Stimulated activated naive CD8-positive, alpha-beta T cell treated with anti-CD3 and anti-CD28 coated beads, Interleukin-15, amount 100 ng/mL, for 72 hours (primary cell): ENCODE measurements at regions not wholly inside any gene's neighbourhood (a gene's known extent, or its start where the extent isn't known, plus 50 kb on each side); places are given as distances from the start of the nearest gene placed in this dataset.
A peak's percentile ranks its signal among the peaks of the same experiment; 100 is the strongest.

ENCODE experiments used
- ATAC-seq: fragments of 150-1000 bp; cut with Tn5 transposase; 2 replicates; pipeline ENCODE4 v1.10.0; 2021; ENCODE audit warnings: mild to moderate bottlenecking, moderate library complexity
- DNase-seq, 2 donors: peaks; one replicate each; pipeline ENCODE4 v3.0.0; 2021 to 2022
- H3K27ac Mint-ChIP-seq, 2 donors: one replicate each; pipeline ENCODE4 v1.8.0; 2022; ENCODE audit warnings: mild to moderate bottlenecking in 2 of 2, mixed read lengths in 2 of 2, moderate library complexity in 2 of 2
- H3K27me3 Mint-ChIP-seq: one replicate; pipeline ENCODE4 v1.8.0; 2022; ENCODE audit warnings: mixed read lengths
- H3K4me1 Mint-ChIP-seq: one replicate; pipeline ENCODE4 v1.8.0; 2022; ENCODE audit warnings: mild to moderate bottlenecking, mixed read lengths
- H3K4me3 Mint-ChIP-seq, 2 donors: one replicate each; pipeline ENCODE4 v1.8.0; 2022; ENCODE audit warnings: mild to moderate bottlenecking in 2 of 2, mixed read lengths in 2 of 2, moderate library complexity in 1 of 2
- H3K9me3 Mint-ChIP-seq, 2 donors: one replicate each; pipeline ENCODE4 v1.8.0; 2022; ENCODE audit warnings: mixed read lengths in 2 of 2

- no peak for DNase-seq
- Mint-ChIP-seq H3K4me3 (no peak overlapping the region), H3K27ac (no peak overlapping the region), H3K9me3 (no peaks in the 10 kb centered on the region), H3K27me3 (no peaks in the 10 kb centered on the region), H3K4me1 (peaks cover 15% of the 10 kb centered on the region)
- ATAC-seq, result no peak
Observed at GRCh38 chr3:112744106-112744505, 102.6 kb downstream of the CD200R1L start.

GRCh38 chr3:112742934-112743333, 102.0 kb upstream of the CCDC80 start:
- H3K4me3 Mint-ChIP-seq, result no peak overlapping the region

GRCh38 chr3:112741983-112742382, 101.0 kb upstream of the CCDC80 start:
- H3K9me3 Mint-ChIP-seq, result no peaks in the 10 kb centered on the region
- ATAC-seq (no peak), DNase-seq (no peak)
- H3K27me3 Mint-ChIP-seq, result no peaks in the 10 kb centered on the region
- peaks cover 20% of the 10 kb centered on the region for H3K4me1 Mint-ChIP-seq
- H3K4me3 Mint-ChIP-seq, result no peak overlapping the region
- no peak overlapping the region for H3K27ac Mint-ChIP-seq

More at GRCh38 chr3:112742934-112743333, 102.0 kb upstream of the CCDC80 start:
- no peaks in the 10 kb centered on the region for H3K9me3 Mint-ChIP-seq
- no peak overlapping the region for H3K27ac Mint-ChIP-seq
- DNase-seq (no peak), ATAC-seq (no peak)
- peaks cover 15% of the 10 kb centered on the region for H3K4me1 Mint-ChIP-seq
- no peaks in the 10 kb centered on the region for H3K27me3 Mint-ChIP-seq

GRCh38 chr3:112740835-112741234, 99.9 kb upstream of the CCDC80 start:
- ATAC-seq (no peak), DNase-seq (no peak)
- H3K27ac Mint-ChIP-seq, result no peak overlapping the region
- no peaks in the 10 kb centered on the region for H3K27me3 Mint-ChIP-seq
- H3K4me3 Mint-ChIP-seq, result no peak overlapping the region
- peaks cover 31% of the 10 kb centered on the region for H3K4me1 Mint-ChIP-seq
- no peaks in the 10 kb centered on the region for H3K9me3 Mint-ChIP-seq

GRCh38 chr3:112739252-112739965, 98.5 kb upstream of the CCDC80 start:
- no peak for DNase-seq
- no peak for ATAC-seq
- Mint-ChIP-seq H3K4me1 (peaks cover 37% of the 10 kb centered on the region), H3K9me3 (no peaks in the 10 kb centered on the region), H3K4me3 (no peak overlapping the region), H3K27ac (peak overlapping the region in 1 of 2 donors; percentile 67), H3K27me3 (no peaks in the 10 kb centered on the region)

- ATAC-seq (no peak), DNase-seq (no peak)
- no peak overlapping the region for H3K27ac Mint-ChIP-seq
- no peaks in the 10 kb centered on the region for H3K9me3 Mint-ChIP-seq
- H3K4me1 Mint-ChIP-seq, result peaks cover 37% of the 10 kb centered on the region
- H3K4me3 Mint-ChIP-seq, result no peak overlapping the region
- no peaks in the 10 kb centered on the region for H3K27me3 Mint-ChIP-seq
Observed at GRCh38 chr3:112738366-112738765, 97.4 kb upstream of the CCDC80 start.

- Mint-ChIP-seq H3K4me1 (peaks cover 37% of the 10 kb centered on the region), H3K27ac (no peak overlapping the region), H3K9me3 (no peaks in the 10 kb centered on the region), H3K27me3 (no peaks in the 10 kb centered on the region), H3K4me3 (peak overlapping the region in 1 of 2 donors; percentile 6)
- no peak for DNase-seq
- ATAC-seq, result peak; percentile 78
Observed at GRCh38 chr3:112736805-112737566, 96.0 kb upstream of the CCDC80 start.

GRCh38 chr3:112736386-112736785, 95.4 kb upstream of the CCDC80 start:
- Mint-ChIP-seq H3K27me3 (no peaks in the 10 kb centered on the region), H3K9me3 (no peaks in the 10 kb centered on the region), H3K27ac (no peak overlapping the region), H3K4me1 (peaks cover 37% of the 10 kb centered on the region), H3K4me3 (no peak overlapping the region)
- no peak for ATAC-seq
- no peak for DNase-seq

GRCh38 chr3:112735926-112736325, 95.0 kb upstream of the CCDC80 start:
- no peak for DNase-seq
- Mint-ChIP-seq H3K27ac (no peak overlapping the region), H3K4me1 (peaks cover 37% of the 10 kb centered on the region), H3K9me3 (no peaks in the 10 kb centered on the region), H3K27me3 (no peaks in the 10 kb centered on the region), H3K4me3 (no peak overlapping the region)
- no peak for ATAC-seq

- no peak overlapping the region for H3K27ac Mint-ChIP-seq
- H3K9me3 Mint-ChIP-seq, result no peaks in the 10 kb centered on the region
- H3K4me1 Mint-ChIP-seq, result peaks cover 28% of the 10 kb centered on the region
Observed at GRCh38 chr3:112734736-112735350, 93.9 kb upstream of the CCDC80 start.

GRCh38 chr3:112734171-112734570, 93.2 kb upstream of the CCDC80 start:
- ATAC-seq, result no peak
- Mint-ChIP-seq H3K27ac (no peak overlapping the region), H3K27me3 (no peaks in the 10 kb centered on the region), H3K4me3 (no peak overlapping the region), H3K9me3 (no peaks in the 10 kb centered on the region), H3K4me1 (peaks cover 22% of the 10 kb centered on the region)
- DNase-seq, result no peak

More at GRCh38 chr3:112734736-112735350, 93.9 kb upstream of the CCDC80 start:
- Mint-ChIP-seq H3K4me3 (no peak overlapping the region), H3K27me3 (no peaks in the 10 kb centered on the region)
- ATAC-seq, result peak; percentile 68
- peak; percentile 60 to 63 for DNase-seq

GRCh38 chr3:112730210-112730609, 89.3 kb upstream of the CCDC80 start:
- H3K27ac Mint-ChIP-seq, result no peak overlapping the region
- no peaks in the 10 kb centered on the region for H3K9me3 Mint-ChIP-seq
- H3K27me3 Mint-ChIP-seq, result no peaks in the 10 kb centered on the region
- H3K4me1 Mint-ChIP-seq, result peaks cover 5% of the 10 kb centered on the region
- DNase-seq (no peak), ATAC-seq (no peak)
- H3K4me3 Mint-ChIP-seq, result no peak overlapping the region

- Mint-ChIP-seq H3K9me3 (no peaks in the 10 kb centered on the region), H3K27me3 (peaks cover 18% of the 10 kb centered on the region), H3K27ac (no peak overlapping the region), H3K4me1 (no peaks in the 10 kb centered on the region), H3K4me3 (no peak overlapping the region)
- ATAC-seq (no peak), DNase-seq (no peak)
Observed at GRCh38 chr3:112721231-112721630, 80.3 kb upstream of the CCDC80 start.

GRCh38 chr3:112718967-112719366, 78.0 kb upstream of the CCDC80 start:
- H3K4me1 Mint-ChIP-seq, result no peaks in the 10 kb centered on the region
- ATAC-seq, result no peak
- no peak overlapping the region for H3K4me3 Mint-ChIP-seq
- H3K27ac Mint-ChIP-seq, result no peak overlapping the region
- no peak for DNase-seq
- no peaks in the 10 kb centered on the region for H3K9me3 Mint-ChIP-seq
- H3K27me3 Mint-ChIP-seq, result peaks cover 18% of the 10 kb centered on the region

- Mint-ChIP-seq H3K9me3 (no peaks in the 10 kb centered on the region), H3K27ac (peak overlapping the region in 1 of 2 donors; percentile 54), H3K4me3 (no peak overlapping the region), H3K27me3 (peaks cover 18% of the 10 kb centered on the region), H3K4me1 (no peaks in the 10 kb centered on the region)
- no peak for ATAC-seq
- DNase-seq, result no peak
Observed at GRCh38 chr3:112718516-112718915, 77.6 kb upstream of the CCDC80 start.

- DNase-seq (no peak), ATAC-seq (no peak)
- peaks cover 16 to 21% of the 10 kb centered on the region in 2 donors for H3K9me3 Mint-ChIP-seq
- no peaks in the 10 kb centered on the region for H3K4me1 Mint-ChIP-seq
- H3K27me3 Mint-ChIP-seq, result peaks cover 59% of the 10 kb centered on the region
- H3K4me3 Mint-ChIP-seq, result no peak overlapping the region
- H3K27ac Mint-ChIP-seq, result no peak overlapping the region
Observed at GRCh38 chr3:112709911-112710310, 69.0 kb upstream of the CCDC80 start.
